ENCODE measurements at regions not wholly inside any gene's neighbourhood (a gene's known extent, or its start where the extent isn't known, plus 50 kb on each side); places are given as distances from the start of the nearest gene placed in this dataset.

GRCh38 chr16:63735456-63735855 lies 1386.4 kb downstream of the CDH11 start:
- Histone ChIP-seq H3K9me3 (ENCODE audit: control insufficient read depth, low read depth, low read length) (no peaks in the 10 kb centered on the region), H4K20me1 (ENCODE audit: control insufficient read depth, insufficient read depth, insufficient read length) (no peaks in the 10 kb centered on the region), H2BK20ac (ENCODE audit: low read depth, low read length, poor library complexity, severe bottlenecking) (no peak overlapping the region), H2AFZ (ENCODE audit: low read length) (no peak overlapping the region), H3K4ac (ENCODE audit: low read depth, low read length) (no peak overlapping the region), H3K27me3 (ENCODE audit: insufficient read depth, low read length) (no peaks in the 10 kb centered on the region), H2BK12ac (ENCODE audit: insufficient read length, low read depth, low read length) (no peak overlapping the region), H3K79me1 (ENCODE audit: insufficient read depth, low read depth, low read length, poor library complexity, severe bottlenecking) (no peaks in the 10 kb centered on the region), H2BK15ac (ENCODE audit: low read depth, low read length) (no peak overlapping the region), H3K4me1 (ENCODE audit: insufficient read depth, low read length) (no peaks in the 10 kb centered on the region), H4K8ac (replicated peaks; ENCODE audit: insufficient read length, low read depth, low read length) (no peak overlapping the region), H3K9ac (ENCODE audit: extremely low read depth, insufficient read length, low read length) (no peak overlapping the region), H3K23ac (ENCODE audit: insufficient read length, low read depth, low read length) (no peak overlapping the region), H3K27ac (ENCODE audit: insufficient read length, low read depth, low read length) (no peak overlapping the region), H2BK120ac (ENCODE audit: low read depth, low read length, poor library complexity, severe bottlenecking) (no peak overlapping the region), H4K5ac (ENCODE audit: insufficient read length, low read depth, low read length) (no peak overlapping the region), H2AK5ac (ENCODE audit: insufficient read length, low read length) (no peak overlapping the region), H3K18ac (ENCODE audit: insufficient read length, low read depth, low read length) (no peak overlapping the region), H3K14ac (ENCODE audit: insufficient read depth, low read length) (no peak overlapping the region), H3K79me2 (ENCODE audit: insufficient read depth, low read length) (no peaks in the 10 kb centered on the region), H3T11ph (ENCODE audit: low read length) (no peak overlapping the region), H4K91ac (ENCODE audit: insufficient read length, low read depth, low read length) (no peak overlapping the region), H3K56ac (ENCODE audit: insufficient read length, low read depth, low read length) (no peak overlapping the region), H2BK5ac (ENCODE audit: insufficient read length, low read length) (no peak overlapping the region), H3K23me2 (ENCODE audit: insufficient read length, low read depth, low read length, poor library complexity, severe bottlenecking) (no peaks in the 10 kb centered on the region), H3K4me2 (ENCODE audit: insufficient read depth, insufficient read length, low read length) (no peak overlapping the region)
- H3K4me1 Mint-ChIP-seq = no peaks in the 10 kb centered on the region
- H3K4me3 Mint-ChIP-seq = no peak overlapping the region
- H3K27ac Mint-ChIP-seq = no peak overlapping the region
- TF ChIP-seq, protein P1, sequence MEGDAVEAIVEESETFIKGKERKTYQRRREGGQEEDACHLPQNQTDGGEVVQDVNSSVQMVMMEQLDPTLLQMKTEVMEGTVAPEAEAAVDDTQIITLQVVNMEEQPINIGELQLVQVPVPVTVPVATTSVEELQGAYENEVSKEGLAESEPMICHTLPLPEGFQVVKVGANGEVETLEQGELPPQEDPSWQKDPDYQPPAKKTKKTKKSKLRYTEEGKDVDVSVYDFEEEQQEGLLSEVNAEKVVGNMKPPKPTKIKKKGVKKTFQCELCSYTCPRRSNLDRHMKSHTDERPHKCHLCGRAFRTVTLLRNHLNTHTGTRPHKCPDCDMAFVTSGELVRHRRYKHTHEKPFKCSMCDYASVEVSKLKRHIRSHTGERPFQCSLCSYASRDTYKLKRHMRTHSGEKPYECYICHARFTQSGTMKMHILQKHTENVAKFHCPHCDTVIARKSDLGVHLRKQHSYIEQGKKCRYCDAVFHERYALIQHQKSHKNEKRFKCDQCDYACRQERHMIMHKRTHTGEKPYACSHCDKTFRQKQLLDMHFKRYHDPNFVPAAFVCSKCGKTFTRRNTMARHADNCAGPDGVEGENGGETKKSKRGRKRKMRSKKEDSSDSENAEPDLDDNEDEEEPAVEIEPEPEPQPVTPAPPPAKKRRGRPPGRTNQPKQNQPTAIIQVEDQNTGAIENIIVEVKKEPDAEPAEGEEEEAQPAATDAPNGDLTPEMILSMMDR (conservative IDR thresholded peaks at IDR 0.05) = no peak
- H3K27me3 Mint-ChIP-seq (ENCODE audit: low read depth) = no peaks in the 10 kb centered on the region
- no peaks in the 10 kb centered on the region for H3K9me3 Mint-ChIP-seq
- no peaks in the 10 kb centered on the region for H3K36me3 Mint-ChIP-seq (ENCODE audit: insufficient read depth in 1 of 3, low read depth in 3 of 3)
- WGBS (ENCODE audit: extremely low coverage, insufficient read length, low lambda C conversion rate) = no CpG with 5 or more reads among the region's 1 CpG
- no peak for DNase-seq

Data from H9 (cell line).